IPS DF 6.9 (cell line): ENCODE measurements at regions not wholly inside any gene's neighbourhood (a gene's known extent, or its start where the extent isn't known, plus 50 kb on each side); places are given as distances from the start of the nearest gene placed in this dataset.

Source experiments
- DNase-seq: peaks from one replicate; pipeline ENCODE4 v3.0.0-alpha.2; 2013; ENCODE audit warnings: low read depth, low spot score
- H3K27ac ChIP-seq: one replicate; pipeline ENCODE4 v1.5.1; 2013; ENCODE audit warnings: low read length, control low read depth
- H3K27me3 ChIP-seq: 2 replicates; pipeline ENCODE4 v1.6.1; 2013; ENCODE audit warnings: mild to moderate bottlenecking, low read length; ENCODE audit not compliant: control insufficient read depth, insufficient read depth
- H3K36me3 ChIP-seq: 2 replicates; pipeline ENCODE4 v1.6.1; 2013; ENCODE audit warnings: low read length; ENCODE audit not compliant: control insufficient read depth, insufficient read depth
- H3K4me1 ChIP-seq: 2 replicates; pipeline ENCODE4 v1.6.1; 2013; ENCODE audit warnings: low read length; ENCODE audit not compliant: control insufficient read depth, insufficient read depth
- H3K4me3 ChIP-seq: 2 replicates; pipeline ENCODE4 v1.5.1; 2013; ENCODE audit warnings: mild to moderate bottlenecking, low read length
- H3K9me3 ChIP-seq: 2 replicates; pipeline ENCODE4 v1.6.1; 2013; ENCODE audit warnings: low read length, inconsistent platforms; ENCODE audit not compliant: control insufficient read depth, insufficient read depth
- WGBS: extraction: QIAGEN DNeasy Blood & Tissue Kit; methylation state at CpG from one replicate; pipeline ENCODE4 v1.1.7; 2013; ENCODE audit warnings: mixed read lengths, missing lambda C conversion rate; ENCODE audit not compliant: insufficient read length, insufficient coverage; 5-methylcytosine and 5-hydroxymethylcytosine counted together

GRCh38 chr3:31442755-31443154, 90.0 kb upstream of the STT3B start:
- WGBS: no CpG with 5 or more reads among the region's 2 CpGs
- H3K27ac ChIP-seq: no peak overlapping the region

DNA sequence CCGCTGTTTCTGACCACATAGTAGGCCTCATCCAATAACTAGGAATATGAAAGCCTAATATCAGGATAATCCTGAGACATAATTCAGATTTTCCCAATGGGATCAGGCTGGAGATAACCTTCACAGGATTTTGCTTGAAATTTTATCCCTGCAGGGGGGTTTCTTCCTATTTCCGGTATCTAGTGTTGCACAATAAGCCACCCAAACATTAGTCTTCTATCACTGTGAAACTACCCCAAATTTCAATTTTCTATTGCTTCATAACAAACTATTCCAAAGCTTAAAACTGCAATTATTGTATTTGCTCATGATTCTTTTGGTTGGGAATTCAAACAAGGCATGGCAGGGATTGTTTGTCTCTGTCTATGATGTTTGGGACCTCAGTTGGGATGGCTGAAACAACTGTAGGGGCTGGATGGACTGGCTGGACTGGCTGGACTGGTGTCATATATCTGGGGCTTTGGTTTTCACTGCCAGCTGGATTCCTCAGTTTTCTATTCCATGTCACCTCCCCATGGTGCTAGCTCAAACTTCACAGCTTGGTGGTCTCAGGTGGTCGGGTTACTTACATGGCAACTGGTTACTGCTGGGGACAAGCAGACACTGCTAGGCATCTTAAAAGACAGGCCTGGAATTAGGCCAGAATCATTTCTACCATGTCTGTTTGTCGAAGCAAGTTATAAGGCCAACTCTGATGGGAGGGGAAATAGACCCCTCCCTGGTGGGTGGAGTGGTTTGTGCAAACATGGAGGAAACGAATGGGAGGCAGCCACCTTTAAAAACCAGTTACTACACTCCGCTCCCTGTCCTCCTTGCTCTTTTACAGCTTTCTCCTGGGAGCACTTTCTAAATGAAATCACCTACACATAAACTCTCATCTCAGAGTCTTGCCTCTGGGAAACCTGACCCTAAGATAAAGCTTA, 88.2 kb upstream of the STT3B start:
- Histone ChIP-seq H3K4me1 (no peaks in the 10 kb centered on the region; the same call in 1 of the 2 replicates), H3K4me3 (no peak overlapping the region), H3K9me3 (no peaks in the 10 kb centered on the region), H3K36me3 (no peaks in the 10 kb centered on the region), H3K27ac (no peak overlapping the region), H3K27me3 (no peaks in the 10 kb centered on the region)
- no peak for DNase-seq
- WGBS: no CpG with 5 or more reads among the region's 6 CpGs

More at GRCh38 chr3:31442755-31443154, 90.0 kb upstream of the STT3B start:
- DNase-seq: no peak
- Histone ChIP-seq H3K9me3 (no peaks in the 10 kb centered on the region), H3K4me1 (no peaks in the 10 kb centered on the region; the same call in none of the 2 replicates), H3K36me3 (no peaks in the 10 kb centered on the region), H3K27me3 (no peaks in the 10 kb centered on the region), H3K4me3 (no peak overlapping the region)

DNA sequence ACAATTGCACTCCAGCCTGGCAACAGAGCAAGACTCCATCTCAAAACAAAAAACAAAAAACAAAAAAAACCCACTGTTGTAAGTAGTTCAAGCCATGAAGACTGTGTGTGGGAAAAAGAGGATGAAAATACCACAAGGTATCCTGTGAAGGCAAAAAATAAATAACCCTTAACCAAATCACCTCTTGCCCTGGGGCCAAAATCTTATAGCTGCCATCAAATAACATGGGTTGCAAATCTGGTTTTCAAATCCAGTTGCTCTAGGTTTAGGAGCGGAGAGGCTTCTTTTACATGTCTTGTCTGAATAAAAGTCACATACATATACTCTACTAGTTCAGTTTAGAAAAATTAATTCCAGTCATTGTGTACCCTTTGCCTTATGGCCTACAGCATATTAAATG, 87.0 kb upstream of the STT3B start:
- H3K27ac ChIP-seq: no peak overlapping the region
- H3K4me1 ChIP-seq: no peaks in the 10 kb centered on the region; the same call in 1 of the 2 replicates
- H3K27me3 ChIP-seq: no peaks in the 10 kb centered on the region
- no peaks in the 10 kb centered on the region for H3K36me3 ChIP-seq
- H3K9me3 ChIP-seq: no peaks in the 10 kb centered on the region
- WGBS: no CpG with 5 or more reads among the region's 1 CpG
- DNase-seq: no peak
- H3K4me3 ChIP-seq: no peak overlapping the region

DNA sequence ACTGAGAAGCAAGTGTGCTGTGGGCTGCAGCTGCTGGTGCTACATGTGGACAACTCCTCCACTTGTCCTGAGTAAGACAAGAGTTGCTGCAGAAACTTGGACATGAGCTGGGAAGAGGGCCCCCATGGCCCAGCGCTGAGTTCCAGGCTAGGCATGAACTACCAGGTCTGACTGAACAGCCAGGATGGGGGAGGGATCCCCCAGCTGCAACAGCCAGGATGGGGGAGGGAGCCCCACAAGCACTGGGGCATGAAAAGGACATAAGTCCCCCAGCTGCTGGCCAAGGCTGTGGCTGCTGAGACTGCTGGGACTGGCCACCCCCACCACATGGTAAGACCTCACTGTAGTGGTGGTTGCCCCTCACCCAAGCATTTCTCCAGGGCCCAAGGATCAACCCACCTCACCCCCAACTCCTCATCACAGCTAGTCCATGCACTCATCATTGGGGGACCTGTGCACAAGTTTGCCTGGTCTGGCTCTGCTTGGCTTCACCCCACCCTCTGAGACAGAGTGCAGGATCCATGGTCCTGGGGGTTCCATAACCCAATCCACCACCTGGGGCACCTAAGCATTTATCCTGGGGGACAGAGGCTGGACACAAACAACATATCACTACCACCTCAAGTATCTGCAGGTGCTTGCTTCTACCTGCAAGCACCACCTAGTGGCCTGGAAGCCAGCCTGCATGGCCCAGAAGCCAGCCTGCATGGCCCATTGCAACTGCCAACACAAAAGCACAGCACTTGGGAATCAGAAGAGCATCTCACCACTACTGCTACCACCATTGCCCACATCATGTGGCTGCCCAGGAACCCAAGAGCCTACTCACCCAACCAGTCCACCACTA, 84.5 kb upstream of the STT3B start:
- no peaks in the 10 kb centered on the region for H3K27me3 ChIP-seq
- H3K4me3 ChIP-seq: no peak overlapping the region
- H3K4me1 ChIP-seq: no peaks in the 10 kb centered on the region
- WGBS: no CpG with 5 or more reads among the region's 1 CpG
- no peaks in the 10 kb centered on the region for H3K36me3 ChIP-seq
- no peaks in the 10 kb centered on the region for H3K9me3 ChIP-seq
- H3K27ac ChIP-seq: no peak overlapping the region
- DNase-seq: peak; percentile 29

GRCh38 chr3:31448882-31449243, 83.9 kb upstream of the STT3B start:
- no peak overlapping the region for H3K4me3 ChIP-seq
- no peaks in the 10 kb centered on the region for H3K4me1 ChIP-seq
- no peak for DNase-seq
- no CpG with 5 or more reads among the region's 1 CpG for whole genome bisulfite sequencing
- no peaks in the 10 kb centered on the region for H3K9me3 ChIP-seq
- no peak overlapping the region for H3K27ac ChIP-seq
- H3K27me3 ChIP-seq: no peaks in the 10 kb centered on the region
- no peaks in the 10 kb centered on the region for H3K36me3 ChIP-seq

- Histone ChIP-seq H3K27ac (no peak overlapping the region), H3K4me3 (no peak overlapping the region), H3K9me3 (no peaks in the 10 kb centered on the region), H3K4me1 (no peaks in the 10 kb centered on the region), H3K27me3 (no peaks in the 10 kb centered on the region), H3K36me3 (no peaks in the 10 kb centered on the region)
- WGBS: no CpG with 5 or more reads among the region's 1 CpG
- no peak for DNase-seq
Observed at GRCh38 chr3:31449318-31449717, 83.4 kb upstream of the STT3B start.

- Histone ChIP-seq H3K36me3 (no peaks in the 10 kb centered on the region), H3K9me3 (no peaks in the 10 kb centered on the region), H3K4me1 (no peaks in the 10 kb centered on the region), H3K27me3 (no peaks in the 10 kb centered on the region), H3K4me3 (no peak overlapping the region), H3K27ac (no peak overlapping the region)
- no peak for DNase-seq
Observed at GRCh38 chr3:31450345-31450744, 82.4 kb upstream of the STT3B start.

- Histone ChIP-seq H3K27me3 (no peaks in the 10 kb centered on the region), H3K36me3 (no peaks in the 10 kb centered on the region), H3K4me3 (no peak overlapping the region), H3K9me3 (no peaks in the 10 kb centered on the region), H3K27ac (no peak overlapping the region), H3K4me1 (no peaks in the 10 kb centered on the region)
- no CpG with 5 or more reads among the region's 24 CpGs for WGBS
- DNase-seq: no peak
Observed at GRCh38 chr3:31452495-31453106, 80.1 kb upstream of the STT3B start.

DNA sequence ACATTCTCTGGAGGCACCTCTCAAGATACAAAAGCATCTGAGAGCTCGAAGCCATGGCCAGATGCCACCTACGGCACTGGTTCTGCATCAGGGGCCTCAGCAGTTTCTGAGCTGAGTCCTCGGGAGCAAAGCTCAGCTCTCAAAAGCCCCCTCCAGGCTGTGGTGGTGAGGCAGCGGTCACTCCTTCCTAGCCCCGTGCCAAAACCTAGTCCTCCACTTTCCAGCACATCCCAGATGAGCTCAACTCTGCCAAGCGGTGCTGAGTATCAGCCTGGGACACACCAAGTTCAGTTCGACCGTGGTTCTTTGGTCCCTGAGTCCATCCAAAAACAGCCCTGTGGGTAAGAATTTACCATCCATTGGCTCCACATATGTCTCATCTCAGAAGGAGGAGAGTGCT, 79.3 kb upstream of the STT3B start:
- H3K4me3 ChIP-seq: no peak overlapping the region
- H3K27ac ChIP-seq: no peak overlapping the region
- H3K9me3 ChIP-seq: no peaks in the 10 kb centered on the region
- no peak for DNase-seq
- no peaks in the 10 kb centered on the region for H3K36me3 ChIP-seq
- no peaks in the 10 kb centered on the region for H3K4me1 ChIP-seq
- no peaks in the 10 kb centered on the region for H3K27me3 ChIP-seq
- WGBS: no CpG with 5 or more reads among the region's 8 CpGs

DNA sequence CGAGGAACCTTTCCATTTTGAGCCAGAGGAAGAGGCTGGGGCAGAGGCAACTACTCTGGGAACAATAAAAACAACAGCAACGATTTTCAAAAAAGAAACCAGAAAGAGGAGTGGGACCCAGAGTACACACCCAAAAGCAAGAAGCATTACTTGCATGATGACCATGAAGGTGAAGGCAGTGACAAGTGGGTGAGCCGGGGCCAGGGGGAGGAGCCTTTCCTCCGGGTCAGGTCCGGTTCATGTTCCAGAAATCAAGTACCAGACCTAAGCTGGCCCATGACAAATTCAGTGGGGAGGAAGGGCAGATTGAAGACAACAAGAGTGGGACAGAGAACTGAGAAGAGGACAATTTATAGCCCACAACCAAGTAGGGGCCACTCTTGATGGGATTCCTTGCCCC, 77.2 kb upstream of the STT3B start:
- Histone ChIP-seq H3K27ac (no peak overlapping the region), H3K9me3 (no peaks in the 10 kb centered on the region), H3K27me3 (no peaks in the 10 kb centered on the region), H3K4me3 (no peak overlapping the region), H3K4me1 (no peaks in the 10 kb centered on the region), H3K36me3 (no peaks in the 10 kb centered on the region)
- no CpG with 5 or more reads among the region's 5 CpGs for WGBS
- no peak for DNase-seq
